LNCaP clone FGC (cell line): ENCODE measurements at regions not wholly inside any gene's neighbourhood (a gene's known extent, or its start where the extent isn't known, plus 50 kb on each side); places are given as distances from the start of the nearest gene placed in this dataset.

Experiments used
- DNase-seq: peaks from one replicate; pipeline ENCODE4 v3.0.0-alpha.2; 2011; ENCODE audit warnings: low read depth
- H3K4me3 ChIP-seq: 2 replicates; pipeline ENCODE4 v1.5.1; 2011; ENCODE audit warnings: mild to moderate bottlenecking, low read depth, low read length, control low read depth
- CTCF ChIP-seq: IDR thresholded peaks from 2 replicates; pipeline ENCODE4 v1.5.1; 2012; ENCODE audit warnings: mild to moderate bottlenecking; ENCODE audit not compliant: control insufficient read depth, insufficient read depth; ENCODE audit errors: extremely low read depth

GRCh38 chr13:61810065-61810464, 394.4 kb upstream of the PCDH20 start:
- no peak for TF ChIP-seq CTCF
- no peak for DNase-seq
- H3K4me3 ChIP-seq: no peak overlapping the region

GRCh38 chr13:61797397-61797796, 381.7 kb upstream of the PCDH20 start:
- TF ChIP-seq CTCF: no peak

GRCh38 chr13:61795580-61795979, 379.9 kb upstream of the PCDH20 start:
- no peak for TF ChIP-seq CTCF
- DNase-seq: no peak
- H3K4me3 ChIP-seq: no peak overlapping the region

More at GRCh38 chr13:61797397-61797796, 381.7 kb upstream of the PCDH20 start:
- no peak overlapping the region for H3K4me3 ChIP-seq
- DNase-seq: no peak

GRCh38 chr13:61779456-61779855, 363.8 kb upstream of the PCDH20 start:
- no peak for TF ChIP-seq CTCF
- H3K4me3 ChIP-seq: no peak overlapping the region
- no peak for DNase-seq

GRCh38 chr13:61778531-61778930, 362.9 kb upstream of the PCDH20 start:
- no peak for TF ChIP-seq CTCF
- H3K4me3 ChIP-seq: no peak overlapping the region
- DNase-seq: no peak

GRCh38 chr13:61777899-61778298, 362.2 kb upstream of the PCDH20 start:
- H3K4me3 ChIP-seq: no peak overlapping the region
- no peak for TF ChIP-seq CTCF
- no peak for DNase-seq

- no peak for TF ChIP-seq CTCF
- no peak overlapping the region for H3K4me3 ChIP-seq
- no peak for DNase-seq
These were observed 361.6 kb upstream of the PCDH20 start for GRCh38 chr13:61777271-61777670.
